Gastrocnemius medialis (tissue), 4 donors: ENCODE measurements at regions not wholly inside any gene's neighbourhood (a gene's known extent, or its start where the extent isn't known, plus 50 kb on each side); places are given as distances from the start of the nearest gene placed in this dataset.

Source experiments
- ATAC-seq, 2 donors: fragments of 150-250 bp; one replicate each; pipeline ENCODE4 v1.9.1; 2016
- DNase-seq, 2 donors: peaks; one replicate each; pipeline ENCODE4 v3.0.0-alpha.2; 2019
- H3K27ac ChIP-seq, 4 donors: fragments of 200-600 bp; sonication (generic); 1 replicate in 1 of 4; 2 replicates in 3 of 4; pipeline ENCODE4 v1.5.1; 2016 to 2018; ENCODE audit warnings: mild to moderate bottlenecking in 2 of 4, moderate library complexity in 1 of 4
- H3K27me3 ChIP-seq, 3 donors: fragments of 200-600 bp; sonication (generic) in 2 of 3; 1 replicate in 1 of 3; 2 replicates in 2 of 3; pipeline versions ENCODE4 v1.5.1 to v1.6.0; 2016 to 2019; ENCODE audit warnings: mild to moderate bottlenecking in 1 of 3, moderate library complexity in 1 of 3
- H3K36me3 ChIP-seq, 2 donors: fragments of 200-600 bp; sonication (generic) in 1 of 2; one replicate each; pipeline ENCODE4 v1.5.1; 2017 to 2018
- H3K4me1 ChIP-seq, 2 donors: fragments of 200-600 bp; sonication (generic) in 1 of 2; one replicate each; pipeline ENCODE4 v1.5.1; 2016 to 2017; ENCODE audit warnings: mild to moderate bottlenecking in 2 of 2
- H3K4me3 ChIP-seq, 4 donors: fragments of 200-600 bp; sonication (generic) in 3 of 4; 1 replicate in 1 of 4; 2 replicates in 3 of 4; pipeline ENCODE4 v1.5.1; 2016 to 2019; ENCODE audit warnings: mild to moderate bottlenecking in 2 of 4
- H3K9me3 ChIP-seq, 3 donors: fragments of 200-600 bp; sonication (generic) in 2 of 3; 1 replicate in 1 of 3; 2 replicates in 2 of 3; pipeline ENCODE4 v1.5.1; 2016 to 2019
- POLR2A ChIP-seq, 2 donors: fragments of 450-650 bp; IDR thresholded peaks; one replicate each; pipeline ENCODE4 v1.6.1; 2017; ENCODE audit warnings: antibody characterized with exemption in 2 of 2, mild to moderate bottlenecking in 2 of 2, moderate library complexity in 2 of 2
- in situ Hi-C, 4 donors: fragments of 200-750 bp; cut with MboI; loops; one replicate each; pipeline versions ENCODE4 v1.15.0 to v1.8.0; 2017; ENCODE audit warnings: low sequenced_read_pairs in 4 of 4
- intact Hi-C: fragments of 100-400 bp; cut with DNase I; formaldehyde crosslinking; loops from one replicate; pipeline ENCODE4 v1.15.1; 2023; ENCODE audit warnings: low total_unique reads
- TF ChIP-seq, protein P1 (sequence below), 5 experiments: fragments of 450-650 bp in 3 of 5; fragments of 200-600 bp in 2 of 5; sonication (generic) in 2 of 5; IDR thresholded peaks in 4 of 5; conservative IDR thresholded peaks in 1 of 5; 1 replicate in 4 of 5; 2 replicates in 1 of 5; pipeline ENCODE4 v1.5.1; 2016 to 2019; ENCODE audit warnings: antibody characterized with exemption in 5 of 5, mild to moderate bottlenecking in 3 of 5, moderate library complexity in 3 of 5

DNA sequence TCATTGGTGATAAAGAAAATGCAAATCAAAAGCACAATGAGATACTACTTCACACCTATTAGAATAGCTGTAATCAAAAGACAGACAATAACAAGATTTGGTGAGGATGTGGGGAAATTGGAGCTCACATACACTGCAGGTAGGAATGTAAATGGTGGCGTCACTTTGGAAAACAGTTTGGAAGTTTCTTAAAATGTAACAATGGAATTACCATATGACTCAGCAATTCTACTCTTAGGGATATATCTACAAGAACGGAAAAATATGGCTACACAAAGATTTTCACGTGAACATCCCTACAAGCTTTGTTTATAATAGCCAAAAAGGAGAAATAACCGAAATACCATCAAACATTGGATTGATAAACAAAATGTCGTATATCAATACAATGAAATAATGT lies 270.4 kb downstream of the DOK5 start:
- ATAC-seq (no peak), DNase-seq (no peak)
- H3K9me3 ChIP-seq, result no peaks in the 10 kb centered on the region
- H3K36me3 ChIP-seq, result no peaks in the 10 kb centered on the region
- in situ Hi-C loops (no loop called here), intact Hi-C loops (no loop called here)
- no peak overlapping the region for H3K4me3 ChIP-seq
- no peaks in the 10 kb centered on the region for H3K4me1 ChIP-seq
- no peak for TF ChIP-seq POLR2A (IDR thresholded peaks at IDR 0.05)
- TF ChIP-seq, protein P1, sequence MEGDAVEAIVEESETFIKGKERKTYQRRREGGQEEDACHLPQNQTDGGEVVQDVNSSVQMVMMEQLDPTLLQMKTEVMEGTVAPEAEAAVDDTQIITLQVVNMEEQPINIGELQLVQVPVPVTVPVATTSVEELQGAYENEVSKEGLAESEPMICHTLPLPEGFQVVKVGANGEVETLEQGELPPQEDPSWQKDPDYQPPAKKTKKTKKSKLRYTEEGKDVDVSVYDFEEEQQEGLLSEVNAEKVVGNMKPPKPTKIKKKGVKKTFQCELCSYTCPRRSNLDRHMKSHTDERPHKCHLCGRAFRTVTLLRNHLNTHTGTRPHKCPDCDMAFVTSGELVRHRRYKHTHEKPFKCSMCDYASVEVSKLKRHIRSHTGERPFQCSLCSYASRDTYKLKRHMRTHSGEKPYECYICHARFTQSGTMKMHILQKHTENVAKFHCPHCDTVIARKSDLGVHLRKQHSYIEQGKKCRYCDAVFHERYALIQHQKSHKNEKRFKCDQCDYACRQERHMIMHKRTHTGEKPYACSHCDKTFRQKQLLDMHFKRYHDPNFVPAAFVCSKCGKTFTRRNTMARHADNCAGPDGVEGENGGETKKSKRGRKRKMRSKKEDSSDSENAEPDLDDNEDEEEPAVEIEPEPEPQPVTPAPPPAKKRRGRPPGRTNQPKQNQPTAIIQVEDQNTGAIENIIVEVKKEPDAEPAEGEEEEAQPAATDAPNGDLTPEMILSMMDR (IDR thresholded peaks at IDR 0.05 in 4 of 5, conservative IDR thresholded peaks at IDR 0.05 in 1 of 5), result no peak
- H3K27ac ChIP-seq, result no peak overlapping the region
- no peaks in the 10 kb centered on the region for H3K27me3 ChIP-seq

DNA sequence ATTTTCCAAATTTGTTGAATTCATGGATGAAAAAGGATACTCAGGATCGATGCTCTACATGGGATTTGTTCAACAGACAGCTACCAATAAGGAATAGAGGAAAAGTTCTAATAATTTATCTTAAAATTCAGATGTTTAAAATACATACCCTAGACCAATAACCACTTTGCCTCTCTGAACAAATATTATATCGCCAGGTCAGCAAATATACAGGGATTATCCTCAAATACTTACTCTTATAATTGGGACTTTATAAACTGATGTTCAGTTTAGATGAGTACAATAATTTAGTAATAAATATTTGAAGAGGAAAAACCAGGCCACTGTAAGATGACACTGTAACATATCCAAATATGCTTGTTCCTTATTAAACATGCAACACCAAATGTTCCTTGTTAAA lies 268.7 kb downstream of the DOK5 start:
- Histone ChIP-seq H3K27ac (no peak overlapping the region), H3K4me1 (no peaks in the 10 kb centered on the region), H3K9me3 (no peaks in the 10 kb centered on the region), H3K4me3 (no peak overlapping the region), H3K27me3 (no peaks in the 10 kb centered on the region), H3K36me3 (no peaks in the 10 kb centered on the region)
- no peak for DNase-seq
- TF ChIP-seq, protein P1 (IDR thresholded peaks at IDR 0.05 in 4 of 5, conservative IDR thresholded peaks at IDR 0.05 in 1 of 5), result no peak
- TF ChIP-seq POLR2A (IDR thresholded peaks at IDR 0.05), result no peak
- in situ Hi-C loops, result no loop called here
- intact Hi-C loops, result no loop called here
- ATAC-seq, result no peak

DNA sequence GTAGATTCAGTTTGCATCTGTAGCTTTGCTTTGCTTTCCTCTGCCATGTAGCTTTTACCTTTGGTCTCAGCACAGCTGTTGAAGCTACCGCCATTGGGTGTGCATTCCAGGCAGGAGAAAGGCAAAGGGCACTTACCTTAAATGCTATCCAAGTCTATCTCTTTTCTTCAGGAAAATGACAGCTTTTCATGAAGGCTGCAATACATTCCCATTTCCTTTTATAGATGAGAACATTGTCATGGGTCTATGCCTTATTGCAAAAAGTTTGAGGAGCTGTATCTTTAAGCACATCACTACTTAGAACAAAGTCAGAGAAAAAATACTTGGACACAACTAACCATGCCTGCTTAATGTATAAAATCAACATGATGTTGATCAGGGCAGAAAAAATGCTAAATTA lies 266.8 kb downstream of the DOK5 start:
- Histone ChIP-seq H3K36me3 (no peaks in the 10 kb centered on the region), H3K4me3 (no peak overlapping the region), H3K4me1 (no peaks in the 10 kb centered on the region), H3K9me3 (no peaks in the 10 kb centered on the region), H3K27me3 (no peaks in the 10 kb centered on the region), H3K27ac (no peak overlapping the region)
- DNase-seq, result no peak
- TF ChIP-seq, protein P1 (IDR thresholded peaks at IDR 0.05 in 4 of 5, conservative IDR thresholded peaks at IDR 0.05 in 1 of 5), result no peak
- no peak for TF ChIP-seq POLR2A (IDR thresholded peaks at IDR 0.05)
- no peak for ATAC-seq
- in situ Hi-C loops (no loop called here), intact Hi-C loops (no loop called here)

DNA sequence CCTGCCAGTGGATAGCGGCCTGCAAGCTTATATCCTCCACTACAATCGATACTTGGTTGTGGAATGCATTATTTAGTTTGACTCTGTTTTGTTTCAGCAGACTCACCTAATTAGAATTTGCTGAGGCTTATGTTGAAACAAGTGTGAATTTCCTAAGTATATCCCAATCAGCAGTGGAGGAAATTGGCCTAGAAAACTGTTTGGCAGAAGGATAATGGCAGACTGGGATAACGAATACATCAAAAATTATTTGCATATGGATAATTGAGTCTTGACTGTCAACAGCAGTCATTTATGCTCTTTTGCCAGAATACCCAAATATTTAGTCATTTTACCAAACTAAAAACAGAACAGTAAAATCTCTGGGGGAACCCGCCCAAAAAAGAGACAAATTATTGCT lies 261.0 kb downstream of the DOK5 start:
- Histone ChIP-seq H3K36me3 (no peaks in the 10 kb centered on the region), H3K27me3 (no peaks in the 10 kb centered on the region), H3K27ac (no peak overlapping the region), H3K9me3 (no peaks in the 10 kb centered on the region), H3K4me3 (no peak overlapping the region), H3K4me1 (no peaks in the 10 kb centered on the region)
- ATAC-seq (no peak), DNase-seq (no peak)
- no peak for TF ChIP-seq POLR2A (IDR thresholded peaks at IDR 0.05)
- TF ChIP-seq, protein P1 (IDR thresholded peaks at IDR 0.05 in 4 of 5, conservative IDR thresholded peaks at IDR 0.05 in 1 of 5), result no peak
- in situ Hi-C loops, result no loop called here
- intact Hi-C loops, result no loop called here

DNA sequence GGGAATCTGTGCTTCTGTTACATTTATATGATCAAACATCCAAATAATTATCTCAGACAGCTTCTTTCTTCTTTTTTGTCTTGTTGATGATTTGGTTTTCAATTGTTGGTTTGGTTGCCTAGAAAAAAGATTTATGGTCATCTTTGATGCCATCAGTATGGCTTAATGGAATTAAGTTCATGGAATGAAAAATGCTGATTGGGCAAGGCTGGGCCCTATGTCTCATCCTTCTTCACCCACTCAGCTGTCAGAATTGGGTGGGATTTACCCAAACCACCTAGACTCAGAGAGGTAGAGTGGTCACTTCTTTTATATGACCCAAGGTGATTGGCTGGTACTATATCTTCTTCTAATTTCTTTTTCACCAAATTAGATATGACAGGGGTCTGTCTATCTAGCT lies 258.3 kb downstream of the DOK5 start:
- no peaks in the 10 kb centered on the region for H3K27me3 ChIP-seq
- no peaks in the 10 kb centered on the region for H3K4me1 ChIP-seq
- in situ Hi-C loops (no loop called here), intact Hi-C loops (no loop called here)
- DNase-seq (no peak), ATAC-seq (no peak)
- H3K4me3 ChIP-seq, result no peak overlapping the region
- no peak for TF ChIP-seq POLR2A (IDR thresholded peaks at IDR 0.05)
- TF ChIP-seq, protein P1 (IDR thresholded peaks at IDR 0.05 in 4 of 5, conservative IDR thresholded peaks at IDR 0.05 in 1 of 5), result no peak
- no peaks in the 10 kb centered on the region for H3K9me3 ChIP-seq
- H3K36me3 ChIP-seq, result no peaks in the 10 kb centered on the region
- no peak overlapping the region for H3K27ac ChIP-seq
